ENCODE measurements at regions not wholly inside any gene's neighbourhood (a gene's known extent, or its start where the extent isn't known, plus 50 kb on each side); places are given as distances from the start of the nearest gene placed in this dataset.
"Not testable (repeated sequence)": the region's sequence is repeated elsewhere in the genome, so short reads cannot be mapped to it uniquely, and the experiment has no call there.

GRCh38 chr3:110504401-110504800, 567.2 kb upstream of the NECTIN3 start:
- 55% methylated on average over 2 of the region's 2 CpGs for WGBS

GRCh38 chr3:110504901-110505300, 566.7 kb upstream of the NECTIN3 start:
- TF ChIP-seq POLR2AphosphoS5 (IDR thresholded peaks at IDR 0.05), result no peak
- TF ChIP-seq POLR2A (IDR thresholded peaks at IDR 0.05), result no peak
- no peak for TF ChIP-seq CTCF (IDR thresholded peaks at IDR 0.05)
- Histone ChIP-seq H3K27ac (no peak overlapping the region), H3K27me3 (replicated peaks; ENCODE audit: insufficient read depth) (no peaks in the 10 kb centered on the region), H3K4me1 (replicated peaks) (no peaks in the 10 kb centered on the region), H3K9me3 (no peaks in the 10 kb centered on the region), H3K4me3 (no peak overlapping the region), H3K36me3 (no peaks in the 10 kb centered on the region)
- intact Hi-C loops (cut with DNase I), result no loop called here
- DNase-seq (ENCODE audit: low spot score), result no peak
- 71% methylated on average over 4 of the region's 4 CpGs for WGBS

More at GRCh38 chr3:110504401-110504800, 567.2 kb upstream of the NECTIN3 start:
- H3K9me3 ChIP-seq, result no peaks in the 10 kb centered on the region
- TF ChIP-seq POLR2AphosphoS5 (IDR thresholded peaks at IDR 0.05) (no peak), POLR2A (IDR thresholded peaks at IDR 0.05) (no peak), CTCF (IDR thresholded peaks at IDR 0.05) (no peak)
- intact Hi-C loops (cut with DNase I), result no loop called here
- H3K4me1 ChIP-seq (replicated peaks), result no peaks in the 10 kb centered on the region
- no peak for DNase-seq (ENCODE audit: low spot score)
- H3K4me3 ChIP-seq, result no peak overlapping the region
- H3K27me3 ChIP-seq (replicated peaks; ENCODE audit: insufficient read depth), result no peaks in the 10 kb centered on the region
- no peaks in the 10 kb centered on the region for H3K36me3 ChIP-seq
- H3K27ac ChIP-seq, result no peak overlapping the region

- no peaks in the 10 kb centered on the region for H3K4me1 ChIP-seq (replicated peaks)
- no peaks in the 10 kb centered on the region for H3K9me3 ChIP-seq
- no peaks in the 10 kb centered on the region for H3K36me3 ChIP-seq
- H3K27ac ChIP-seq, result no peak overlapping the region
- no peak for DNase-seq (ENCODE audit: low spot score)
- no peak overlapping the region for H3K4me3 ChIP-seq
- TF ChIP-seq CTCF (IDR thresholded peaks at IDR 0.05) (no peak), POLR2A (IDR thresholded peaks at IDR 0.05) (no peak), POLR2AphosphoS5 (IDR thresholded peaks at IDR 0.05) (no peak)
- WGBS, result 93% methylated on average over 4 of the region's 4 CpGs
- intact Hi-C loops (cut with DNase I), result no loop called here
- H3K27me3 ChIP-seq (replicated peaks; ENCODE audit: insufficient read depth), result no peaks in the 10 kb centered on the region
Observed at GRCh38 chr3:110506890-110507289, 564.7 kb upstream of the NECTIN3 start.

GRCh38 chr3:110507570-110507969, 564.0 kb upstream of the NECTIN3 start:
- H3K4me1 ChIP-seq (replicated peaks); H3K36me3 ChIP-seq; DNase-seq (ENCODE audit: low spot score); H3K27me3 ChIP-seq (replicated peaks; ENCODE audit: insufficient read depth); intact Hi-C loops (cut with DNase I); H3K9me3 ChIP-seq; H3K4me3 ChIP-seq; H3K27ac ChIP-seq: not testable (repeated sequence)
- TF ChIP-seq POLR2AphosphoS5 (IDR thresholded peaks at IDR 0.05), result peak; percentile 60

GRCh38 chr3:110512961-110513360, 558.7 kb upstream of the NECTIN3 start:
- TF ChIP-seq POLR2AphosphoS5 (IDR thresholded peaks at IDR 0.05), result no peak
- TF ChIP-seq POLR2A (IDR thresholded peaks at IDR 0.05), result no peak
- no peak for TF ChIP-seq CTCF (IDR thresholded peaks at IDR 0.05)
- Histone ChIP-seq H3K4me3 (no peak overlapping the region), H3K9me3 (no peaks in the 10 kb centered on the region), H3K4me1 (replicated peaks) (no peaks in the 10 kb centered on the region), H3K36me3 (no peaks in the 10 kb centered on the region), H3K27me3 (replicated peaks; ENCODE audit: insufficient read depth) (no peaks in the 10 kb centered on the region), H3K27ac (no peak overlapping the region)
- intact Hi-C loops (cut with DNase I), result no loop called here
- WGBS, result 30% methylated on average over 3 of the region's 3 CpGs
- no peak for DNase-seq (ENCODE audit: low spot score)

All from prostate gland (tissue), 2 donors.